Stromal cell of bone marrow (primary cell): ENCODE measurements at regions not wholly inside any gene's neighbourhood (a gene's known extent, or its start where the extent isn't known, plus 50 kb on each side); places are given as distances from the start of the nearest gene placed in this dataset.

ENCODE experiments used
- DNase-seq: peaks from one replicate; pipeline ENCODE4 v3.0.0-alpha.2; 2012; ENCODE audit warnings: low read depth

DNA sequence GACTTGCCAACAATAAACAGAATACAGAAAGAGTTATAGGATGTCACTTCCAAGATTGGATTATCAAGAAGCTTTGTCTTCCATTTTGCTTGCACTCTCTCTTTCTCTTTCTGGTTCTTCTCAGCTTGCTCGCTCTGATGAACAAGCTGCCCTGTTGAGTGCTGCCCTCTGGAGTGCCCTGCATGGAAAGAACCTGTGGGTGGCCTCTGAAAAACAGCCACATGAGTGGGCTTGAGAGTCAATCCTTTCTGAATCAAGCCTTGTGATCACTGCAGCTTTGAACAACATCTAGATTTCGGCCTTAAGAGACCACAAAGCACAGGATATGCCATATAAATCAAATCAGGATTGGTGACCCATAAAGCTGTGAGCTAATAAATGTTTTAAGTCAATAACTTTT is 185.1 kb downstream of the KIF2B start:
- DNase-seq: no peak

GRCh38 chr17:54009502-54009901 is 186.8 kb downstream of the KIF2B start:
- no peak for DNase-seq

- DNase-seq: no peak
Measured at GRCh38 chr17:54013072-54013471, 190.3 kb downstream of the KIF2B start.

GRCh38 chr17:54015734-54016133 is 193.0 kb downstream of the KIF2B start:
- DNase-seq: no peak

GRCh38 chr17:54021418-54021817 is 198.7 kb downstream of the KIF2B start:
- DNase-seq: no peak

DNA sequence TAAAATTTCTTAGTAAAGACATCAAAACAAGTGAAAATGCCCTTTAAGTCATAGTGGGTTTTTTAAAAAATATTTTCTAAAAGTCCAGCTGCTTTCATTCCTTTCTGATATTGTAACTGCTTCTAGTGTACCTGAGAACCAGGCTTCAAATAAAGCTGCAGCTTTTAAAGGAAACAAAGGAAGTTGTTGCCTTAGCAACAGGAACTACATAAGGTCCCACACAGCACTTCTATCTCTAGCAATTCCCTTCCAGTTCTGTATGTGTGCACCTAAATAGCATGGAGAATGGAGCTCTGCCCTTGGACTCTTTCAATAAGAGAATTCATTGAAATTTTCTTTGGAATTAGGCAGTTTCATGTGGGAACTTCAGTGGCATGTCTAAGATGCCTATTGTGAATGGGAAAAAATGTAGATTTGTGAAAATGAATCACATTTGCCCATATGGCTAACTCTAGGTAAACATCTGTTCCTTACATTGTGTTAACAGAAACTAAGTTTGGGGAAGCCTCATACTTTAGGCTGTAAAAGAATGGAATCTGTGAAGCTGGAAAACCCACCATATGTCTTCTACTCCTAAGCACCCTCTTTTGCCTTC is 206.4 kb downstream of the KIF2B start:
- no peak for DNase-seq

DNA sequence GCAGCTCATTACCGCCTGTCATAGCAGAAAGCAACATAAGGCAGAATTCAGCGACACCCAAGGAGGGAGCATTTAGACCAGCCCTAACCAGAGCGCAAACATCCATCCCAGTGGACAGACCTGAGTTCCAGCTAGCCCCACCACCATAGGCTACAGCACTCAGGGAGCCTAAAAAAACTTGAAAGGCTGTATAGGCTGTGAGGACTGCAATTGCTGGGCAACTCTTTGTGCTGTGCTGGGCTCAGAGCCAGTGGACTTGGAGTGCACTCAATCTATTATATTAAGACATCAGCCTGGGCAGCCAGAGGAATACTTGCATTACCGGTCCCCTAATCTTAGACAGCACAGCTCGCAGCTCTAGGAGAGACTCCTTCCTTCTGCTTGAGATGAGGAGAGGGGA is 207.3 kb downstream of the KIF2B start:
- no peak for DNase-seq

DNA sequence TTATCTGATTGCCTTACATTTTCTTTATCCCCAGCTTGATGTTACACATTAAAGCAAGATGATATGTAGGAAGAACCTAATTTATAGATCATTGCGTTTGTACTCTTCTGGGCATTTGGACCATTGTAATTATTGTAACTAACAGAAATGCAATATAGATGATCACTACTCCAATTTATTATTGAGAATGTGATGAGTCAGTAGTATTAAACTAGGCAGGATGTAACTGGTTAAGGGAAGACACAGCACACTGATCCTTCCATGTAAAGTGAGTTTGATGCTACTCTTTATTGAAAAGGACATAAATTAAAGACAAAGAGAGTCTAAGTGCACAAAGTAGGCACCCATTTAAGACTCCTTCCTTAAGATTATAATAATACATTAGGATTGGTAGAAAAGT is 223.8 kb downstream of the KIF2B start:
- no peak for DNase-seq

- no peak for DNase-seq
Measured at GRCh38 chr17:54063639-54064038, 240.9 kb downstream of the KIF2B start.

DNA sequence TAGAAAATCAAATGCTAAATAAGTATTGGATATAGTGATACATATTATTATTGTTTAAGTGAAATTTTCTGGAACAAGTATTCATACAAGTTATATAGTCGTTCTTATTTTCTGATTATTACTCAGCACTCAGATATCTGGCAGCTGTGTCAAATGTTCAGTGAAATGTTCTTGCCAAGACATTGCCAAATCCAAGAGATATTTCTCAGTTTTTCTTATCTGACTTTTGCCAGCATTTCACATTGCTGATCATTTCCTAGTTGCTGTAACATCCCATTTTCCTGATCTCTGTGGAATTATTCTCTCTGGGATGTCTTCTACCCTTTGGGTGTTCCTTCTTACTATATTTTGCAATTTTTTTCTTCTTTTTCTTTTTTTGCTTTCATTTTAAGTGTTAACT is 262.3 kb downstream of the KIF2B start:
- DNase-seq: no peak

DNA sequence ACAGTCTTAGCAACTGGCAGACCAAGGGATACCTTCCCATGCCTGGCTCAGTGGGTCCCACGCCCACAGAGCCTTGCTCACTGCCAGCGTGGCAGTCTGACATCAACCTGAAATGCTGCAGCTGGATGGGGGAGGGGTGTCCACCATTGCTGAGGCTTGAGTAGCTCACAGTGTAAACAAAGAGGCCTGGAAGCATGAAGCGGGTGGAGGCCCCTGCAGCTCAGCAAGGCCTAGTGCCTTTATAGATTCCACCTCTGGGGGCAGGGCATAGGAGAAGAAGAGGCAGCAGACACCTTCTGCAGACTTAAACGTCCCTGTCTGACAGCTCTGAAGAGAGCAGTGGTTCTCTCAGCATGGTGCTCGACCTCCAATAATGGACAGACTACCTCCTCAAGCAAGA is 263.2 kb downstream of the KIF2B start:
- no peak for DNase-seq

- DNase-seq: no peak
Measured at GRCh38 chr17:54096216-54096615, 273.5 kb downstream of the KIF2B start.

GRCh38 chr17:54099221-54099620 is 276.5 kb downstream of the KIF2B start:
- DNase-seq: no peak

- no peak for DNase-seq
Measured at GRCh38 chr17:54102246-54102645, 279.5 kb downstream of the KIF2B start.

DNA sequence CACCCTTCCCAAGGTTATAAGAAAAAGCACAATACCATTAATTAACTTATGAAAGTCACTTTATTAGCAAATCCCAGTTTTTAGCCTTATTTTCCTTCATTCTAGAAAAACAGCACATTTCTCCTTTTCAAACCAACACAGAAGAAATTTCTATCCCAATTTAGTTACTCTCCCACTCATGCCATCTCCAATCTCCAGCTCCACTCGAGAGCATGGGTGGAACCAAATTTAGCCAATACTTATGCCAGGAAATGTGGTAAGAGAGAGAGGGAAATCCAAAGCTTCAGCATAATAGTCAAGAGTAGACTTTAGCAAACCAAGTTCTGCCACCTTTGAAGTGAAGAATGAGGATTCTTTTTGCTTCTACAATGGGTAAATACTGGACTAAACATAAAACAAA is 288.8 kb downstream of the KIF2B start:
- DNase-seq: no peak

- DNase-seq: no peak
Measured at GRCh38 chr17:54117452-54117851, 294.7 kb downstream of the KIF2B start.

- DNase-seq: no peak
Measured at GRCh38 chr17:54124456-54124855, 301.7 kb downstream of the KIF2B start.

GRCh38 chr17:54153423-54153822 is 330.7 kb downstream of the KIF2B start:
- DNase-seq: no peak

GRCh38 chr17:54157542-54157941 is 334.8 kb downstream of the KIF2B start:
- no peak for DNase-seq

DNA sequence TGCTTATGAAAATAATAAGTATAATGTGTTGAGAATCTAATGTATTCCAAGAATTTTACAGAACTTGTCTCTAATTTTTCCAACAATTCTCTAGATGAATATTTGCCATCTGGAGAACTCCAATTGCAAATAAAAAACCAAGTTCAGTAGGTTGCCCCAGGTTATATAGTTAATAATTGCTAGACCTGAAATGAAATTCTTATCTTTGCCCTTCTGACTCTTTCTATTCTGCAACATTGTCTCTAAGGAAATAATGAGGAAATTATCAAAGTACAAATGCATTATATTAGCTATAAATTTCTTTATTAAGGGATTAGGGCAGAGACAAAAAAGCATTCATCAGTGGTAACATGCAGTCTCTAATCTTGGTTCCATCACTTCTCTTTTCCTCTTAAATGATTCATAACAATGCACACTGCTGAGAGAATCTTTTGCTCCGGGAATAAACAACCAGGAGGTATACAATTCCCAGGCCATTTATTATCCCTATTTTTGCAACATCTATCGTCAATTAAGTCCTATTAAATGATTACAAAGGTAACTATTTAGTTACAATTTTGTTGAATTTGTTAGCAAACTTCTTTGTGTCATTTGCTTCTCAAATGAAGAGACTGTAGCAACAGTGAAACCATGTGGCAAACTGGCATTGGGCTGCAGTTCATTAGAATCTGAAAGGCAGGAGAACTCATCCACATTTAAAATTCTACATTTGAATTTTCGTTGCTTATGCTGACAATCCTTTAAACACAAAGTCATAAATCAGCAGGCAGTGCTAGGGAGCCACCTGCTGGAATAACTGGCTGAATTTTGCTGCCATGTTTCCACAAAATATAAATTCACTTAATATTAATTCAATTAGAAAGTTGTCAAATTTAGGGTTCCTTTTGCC is 349.6 kb downstream of the KIF2B start:
- DNase-seq: peak; percentile 6

DNA sequence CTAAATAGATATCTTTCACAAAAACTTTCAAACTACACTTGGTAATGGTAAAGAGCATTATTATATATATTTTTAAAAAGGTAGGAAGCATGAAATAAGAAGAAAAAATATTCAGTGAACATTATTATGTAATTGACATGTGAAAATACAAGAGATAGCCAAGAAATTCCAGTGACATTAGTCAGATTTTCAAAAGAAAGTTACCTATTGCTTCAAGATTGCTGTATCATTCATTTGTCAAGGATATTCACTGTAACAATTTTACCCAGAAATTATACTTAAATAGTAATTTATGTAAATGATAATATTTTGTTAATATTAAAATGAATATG is 350.2 kb downstream of the KIF2B start:
- no peak for DNase-seq

DNA sequence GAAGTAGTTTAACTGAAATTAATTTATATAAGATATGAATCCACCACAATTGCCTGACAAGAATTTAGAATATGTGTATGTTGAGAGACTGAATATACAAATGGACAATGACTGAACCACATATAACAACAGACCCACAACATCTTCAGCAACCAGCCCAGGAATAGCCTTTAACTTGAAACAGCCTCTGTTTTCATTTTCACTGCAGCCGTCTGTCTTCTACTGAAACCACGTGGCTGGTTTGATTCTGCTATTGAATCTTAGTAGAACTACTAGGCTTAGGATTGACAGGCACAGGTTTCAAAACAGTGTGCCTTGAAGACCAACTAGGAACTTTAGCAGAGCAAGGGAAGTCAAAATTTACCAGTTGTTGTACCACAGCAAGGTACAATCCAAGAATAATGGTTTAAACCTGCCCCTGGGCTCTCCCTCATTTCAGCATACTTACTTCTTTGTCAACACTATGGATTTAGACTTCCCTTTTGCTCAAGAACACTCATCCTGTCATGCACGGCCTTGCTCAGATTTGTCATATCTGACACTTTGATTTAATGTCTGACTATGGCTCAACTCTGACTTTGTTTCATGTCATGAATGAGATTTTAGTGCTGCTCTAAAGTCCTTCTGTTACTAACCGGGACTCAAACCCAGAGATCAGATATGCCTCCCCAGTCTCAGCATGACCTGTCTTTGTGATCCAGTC is 355.0 kb downstream of the KIF2B start:
- no peak for DNase-seq

GRCh38 chr17:54180950-54181349 is 358.2 kb downstream of the KIF2B start:
- no peak for DNase-seq
